Glomerular endothelial cell (primary cell): ENCODE measurements at regions not wholly inside any gene's neighbourhood (a gene's known extent, or its start where the extent isn't known, plus 50 kb on each side); places are given as distances from the start of the nearest gene placed in this dataset.
"Not testable (repeated sequence)": the region's sequence is repeated elsewhere in the genome, so short reads cannot be mapped to it uniquely, and the experiment has no call there.

Experiments used
- DNase-seq: peaks from one replicate; pipeline ENCODE4 v3.0.0-alpha.2; 2011; ENCODE audit warnings: low read depth, low spot score; ENCODE audit errors: extremely low read depth

DNA sequence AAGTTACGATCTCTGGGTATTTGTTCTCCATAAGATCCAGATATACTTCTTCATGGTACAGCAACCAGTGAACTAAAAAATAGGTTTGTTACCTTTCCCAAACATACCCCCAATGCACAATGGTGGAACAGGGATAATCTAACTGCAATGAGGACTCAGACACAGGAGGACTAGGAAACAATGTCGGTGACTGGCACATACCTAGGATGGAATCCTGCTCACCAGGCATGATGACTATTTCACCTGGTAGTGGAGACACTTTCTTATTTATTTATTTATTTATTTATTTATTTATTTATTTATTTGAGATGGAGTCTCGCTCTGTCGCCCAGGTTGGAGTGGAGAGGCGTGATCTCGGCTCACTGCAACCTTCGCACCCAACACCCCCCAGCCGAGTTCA lies 159.9 kb upstream of the CCNH start:
- DNase-seq = no peak

- DNase-seq = no peak
Observed at GRCh38 chr5:87572090-87572489, 159.4 kb upstream of the CCNH start.

GRCh38 chr5:87570366-87570765 lies 157.6 kb upstream of the CCNH start:
- no peak for DNase-seq

DNA sequence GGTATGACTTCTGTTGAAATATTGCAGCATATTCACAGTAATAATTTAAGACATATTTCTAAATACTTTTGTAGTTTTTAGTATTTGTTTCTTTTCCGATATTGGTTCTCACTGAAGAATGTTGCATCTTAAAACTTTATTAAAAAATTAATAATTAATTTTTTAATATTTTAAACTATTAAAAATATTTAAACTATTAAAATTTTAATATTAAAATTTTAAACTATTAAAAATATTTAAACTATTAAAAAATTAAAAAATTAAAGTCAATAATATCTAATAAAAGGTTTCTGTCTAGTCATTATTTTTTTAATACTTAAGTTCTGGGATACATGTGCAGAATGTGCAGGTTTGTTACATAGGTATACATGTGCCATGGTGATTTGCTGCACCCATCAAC lies 149.3 kb upstream of the CCNH start:
- no peak for DNase-seq

DNA sequence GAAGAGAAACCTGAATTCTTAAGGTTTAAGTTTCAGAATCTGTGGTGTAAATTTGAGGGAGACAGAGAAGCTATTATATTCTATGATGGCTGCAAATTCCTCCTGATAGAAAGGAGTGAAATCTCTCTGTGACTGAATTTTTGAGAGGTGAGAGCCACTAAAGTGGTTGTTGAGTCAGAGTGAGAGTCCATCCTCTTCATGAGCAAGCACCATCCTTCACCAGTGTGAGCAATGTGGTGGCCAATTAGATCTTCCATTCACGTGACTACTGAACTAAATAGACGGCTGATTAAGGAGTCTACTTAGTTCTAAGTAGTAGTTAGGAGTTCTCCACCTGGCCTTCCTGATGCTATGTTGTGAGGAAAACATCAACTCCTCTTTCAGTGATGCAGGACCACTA lies 147.8 kb upstream of the CCNH start:
- no peak for DNase-seq

DNA sequence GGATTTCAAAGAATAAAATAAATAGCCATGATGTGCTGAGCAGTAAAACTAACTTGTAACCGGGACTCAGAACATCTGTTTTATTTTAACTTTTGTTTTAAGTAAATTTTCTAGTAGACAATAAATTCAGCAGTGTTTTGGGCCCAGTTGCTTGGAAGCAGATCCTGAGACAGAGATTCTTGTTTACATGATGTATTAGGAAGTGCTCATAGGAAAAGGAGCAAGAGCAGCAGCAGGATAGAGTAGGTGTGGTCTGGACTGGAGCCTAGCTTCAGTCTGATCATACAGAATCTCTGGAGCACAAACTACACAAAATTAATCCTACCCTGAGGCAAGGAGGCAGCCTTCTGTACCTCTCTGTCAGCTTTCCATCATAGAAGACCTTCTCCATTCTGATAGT lies 139.2 kb upstream of the CCNH start:
- DNase-seq = no peak

- DNase-seq = no peak
Observed at GRCh38 chr5:87541676-87542075, 128.9 kb upstream of the CCNH start.

GRCh38 chr5:87541033-87541432 lies 128.3 kb upstream of the CCNH start:
- DNase-seq = no peak

DNA sequence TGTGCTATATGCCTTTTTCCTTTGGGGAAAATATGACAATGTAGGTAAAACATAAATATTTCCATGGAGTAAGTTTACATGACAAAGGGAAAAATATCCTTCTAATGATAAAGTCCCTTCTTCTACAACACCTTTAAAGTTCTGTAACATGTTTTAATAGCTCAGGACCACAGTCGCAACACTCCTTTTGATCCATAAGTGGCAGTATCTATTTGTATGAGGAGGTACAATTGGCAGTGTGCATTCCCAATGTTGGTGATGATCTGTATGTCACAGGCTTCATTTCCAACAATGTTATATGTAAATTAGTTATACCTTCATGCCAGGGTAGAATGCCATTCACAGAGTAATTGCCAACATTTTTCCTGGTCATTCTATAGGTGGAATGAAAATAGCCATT lies 127.1 kb upstream of the CCNH start:
- no peak for DNase-seq

- no peak for DNase-seq
Observed at GRCh38 chr5:87536365-87536764, 123.6 kb upstream of the CCNH start.

GRCh38 chr5:87535706-87536105 lies 123.0 kb upstream of the CCNH start:
- DNase-seq = no peak

DNA sequence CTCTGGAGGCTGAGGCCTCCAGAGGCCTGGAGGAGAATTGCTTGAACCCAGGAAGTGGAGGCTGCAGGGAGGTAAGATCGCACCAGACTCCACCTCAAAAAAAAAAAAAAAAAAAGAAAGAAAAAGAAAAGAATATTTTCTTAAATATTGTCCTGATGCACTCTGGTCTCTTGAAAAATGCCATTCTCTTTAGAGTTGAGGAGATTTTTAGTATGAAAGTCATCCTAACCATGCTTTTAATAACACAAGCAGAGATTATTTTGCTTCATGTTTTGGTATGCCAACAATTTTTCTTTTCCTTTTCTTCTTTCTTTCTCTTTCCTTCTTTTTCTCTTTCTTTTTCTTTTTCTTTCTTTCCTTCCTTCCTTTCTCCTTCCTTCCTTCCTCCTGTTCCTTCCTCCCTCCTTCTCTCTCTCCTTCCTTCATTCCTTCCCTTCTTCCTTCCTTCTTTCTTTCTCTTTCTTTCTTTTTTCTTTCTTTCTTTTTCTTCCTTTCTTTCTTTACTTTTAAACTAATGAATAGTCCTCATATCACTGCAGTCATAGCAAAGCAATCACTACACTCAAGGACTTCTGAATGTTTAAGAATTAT lies 116.9 kb upstream of the CCNH start:
- DNase-seq = no peak

- no peak for DNase-seq
Observed at GRCh38 chr5:87526131-87526530, 113.4 kb upstream of the CCNH start.

DNA sequence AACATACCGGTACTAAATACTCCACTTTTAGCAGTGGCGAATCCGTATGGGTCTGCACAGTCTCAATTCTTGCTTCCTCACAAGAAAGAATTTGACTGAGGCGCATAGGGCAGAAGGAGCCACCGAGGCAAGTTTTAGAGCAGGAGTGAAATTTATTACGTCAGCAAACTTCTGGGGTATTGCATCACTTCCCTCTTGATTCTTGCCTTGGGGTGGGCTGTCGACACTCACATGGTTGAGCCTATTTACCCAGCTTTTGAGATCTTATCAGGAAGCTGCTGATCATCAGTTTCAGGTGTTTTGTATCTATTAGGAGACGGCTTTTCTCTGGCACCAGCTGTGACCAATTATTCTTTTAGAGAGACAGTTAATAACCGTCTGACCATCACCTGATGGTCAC lies 111.5 kb upstream of the CCNH start:
- no peak for DNase-seq

DNA sequence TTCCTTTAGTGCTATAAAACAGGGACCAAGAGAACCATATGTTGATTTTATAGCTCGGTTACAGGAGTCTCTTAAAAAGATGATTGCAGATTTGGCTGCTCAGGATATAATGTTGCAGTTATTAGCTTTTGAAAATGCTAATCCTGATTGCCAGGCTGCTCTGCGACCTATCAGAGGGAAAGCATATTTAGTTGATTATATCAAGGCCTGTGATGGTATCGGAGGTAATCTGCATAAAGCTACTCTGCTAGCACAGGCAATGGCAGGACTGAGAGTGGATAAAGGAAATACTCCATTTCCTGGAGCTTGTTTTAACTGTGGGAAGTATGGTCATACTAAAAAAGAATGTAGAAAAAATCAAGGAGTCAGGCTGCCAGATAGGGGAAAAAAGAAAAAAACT lies 99.0 kb upstream of the CCNH start:
- DNase-seq = not testable (repeated sequence)

- DNase-seq = no peak
Observed at GRCh38 chr5:87503004-87503403, 90.3 kb upstream of the CCNH start.

GRCh38 chr5:87499478-87500410 lies 87.0 kb upstream of the CCNH start:
- DNase-seq = no peak
